ENCODE measurements at regions not wholly inside any gene's neighbourhood (a gene's known extent, or its start where the extent isn't known, plus 50 kb on each side); places are given as distances from the start of the nearest gene placed in this dataset.

GRCh38 chr12:4045786-4046494, 172.7 kb upstream of the PARP11 start:
- TF ChIP-seq POLR2AphosphoS5 (IDR thresholded peaks at IDR 0.05; ENCODE audit: borderline replicate concordance, low read depth, low read length), result no peak
- no peak for TF ChIP-seq EZH2 (IDR thresholded peaks at IDR 0.05)

Measured in SK-N-MC (cell line).